Stimulated activated CD8-positive, alpha-beta memory T cell treated with anti-CD3 and anti-CD28 coated beads, Interleukin-4, amount 100 ng/mL, for 48 hours (primary cell): ENCODE measurements at regions not wholly inside any gene's neighbourhood (a gene's known extent, or its start where the extent isn't known, plus 50 kb on each side); places are given as distances from the start of the nearest gene placed in this dataset.
"Not testable (repeated sequence)": the region's sequence is repeated elsewhere in the genome, so short reads cannot be mapped to it uniquely, and the experiment has no call there.

Experiments
- DNase-seq: peaks from one replicate; pipeline ENCODE4 v3.0.0-alpha.2; 2020

DNA sequence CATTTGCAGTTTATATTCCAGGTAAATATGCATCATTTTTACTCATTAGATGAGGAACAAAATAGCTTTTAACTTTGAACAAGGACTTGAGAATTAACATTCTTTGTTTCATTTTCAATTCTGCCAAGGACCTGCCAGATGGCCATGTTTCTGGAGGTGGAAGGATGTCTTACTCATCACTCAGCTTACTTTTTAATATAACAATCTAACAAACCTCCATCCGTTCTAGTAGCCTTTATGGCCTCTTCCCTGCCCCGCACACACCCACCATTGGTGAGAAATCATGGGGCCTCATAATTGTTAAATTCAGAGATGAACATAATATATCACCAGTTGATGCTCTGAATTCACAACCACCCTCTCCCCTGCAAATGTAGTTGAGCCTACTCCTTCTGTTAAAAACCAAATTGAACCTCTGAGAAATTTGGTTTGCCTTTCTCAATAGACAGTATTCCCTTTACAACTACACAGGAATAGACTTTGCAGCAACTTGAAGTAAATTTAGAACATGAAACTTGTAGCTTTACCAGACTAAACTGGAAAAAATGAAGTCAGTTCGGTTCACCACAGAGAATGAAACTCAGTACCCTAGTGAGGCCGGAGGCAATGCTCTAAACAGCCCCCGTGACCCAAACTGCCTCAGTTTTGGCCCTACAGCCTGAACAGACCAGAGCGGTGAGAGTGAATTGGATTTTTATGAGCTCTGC is 50.1 kb upstream of the ACSL4 start:
- peak; percentile 30 for DNase-seq

DNA sequence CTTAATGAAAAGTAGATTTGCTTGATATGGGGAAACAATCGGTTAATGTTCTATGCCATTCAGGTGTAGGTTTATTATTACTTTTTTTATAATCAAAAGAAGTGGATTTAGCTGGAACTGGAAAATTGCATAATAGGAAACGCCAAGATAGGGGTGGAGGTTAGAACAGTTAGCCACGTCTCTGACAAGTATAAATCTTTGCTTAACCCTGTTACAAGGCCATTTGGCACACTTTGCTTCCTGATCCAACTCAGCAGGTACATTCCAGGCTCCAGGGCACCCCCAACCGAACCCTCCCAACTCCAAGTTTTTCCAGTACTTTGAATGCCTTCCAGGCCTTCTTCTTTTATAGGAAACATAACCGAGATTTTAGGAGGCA is 50.6 kb upstream of the ACSL4 start:
- no peak for DNase-seq

DNA sequence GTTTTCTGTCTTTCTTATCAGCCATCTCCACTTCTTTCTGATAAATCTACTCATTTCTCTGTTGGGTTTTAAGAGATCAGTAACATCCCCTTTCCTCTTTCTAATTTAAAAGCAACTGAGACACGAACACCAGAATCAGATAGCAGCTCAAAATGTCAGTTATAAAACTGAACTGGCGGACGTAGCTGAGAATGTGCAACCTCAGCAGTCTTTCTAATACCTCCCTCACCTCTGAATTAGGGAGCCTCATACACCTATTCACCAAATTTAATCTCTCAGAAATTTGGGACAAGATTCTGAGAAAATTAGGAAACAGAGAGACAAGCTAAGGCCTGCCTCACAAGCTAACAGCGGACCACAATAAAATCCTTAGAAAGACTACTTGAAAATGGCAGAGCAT is 52.0 kb upstream of the ACSL4 start:
- no peak for DNase-seq

DNA sequence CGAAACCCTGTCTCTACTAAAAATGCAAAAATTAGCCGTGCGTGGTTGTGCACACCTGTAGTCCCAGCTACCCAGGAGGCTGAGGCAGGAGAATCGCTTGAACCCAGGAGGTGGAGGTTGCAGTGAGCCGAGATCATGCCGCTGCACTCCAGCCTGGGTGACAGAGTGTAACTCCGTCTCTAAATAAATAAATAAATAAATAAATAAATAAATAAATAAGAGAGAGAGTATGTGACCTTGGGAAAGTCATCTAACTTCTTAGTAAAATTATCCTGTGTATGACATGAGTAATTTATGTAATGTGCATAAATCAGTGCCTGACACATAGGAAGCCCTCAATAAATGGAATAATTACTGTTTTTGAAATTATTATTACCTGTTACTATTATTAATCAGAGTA is 57.5 kb upstream of the ACSL4 start:
- not testable (repeated sequence) for DNase-seq

DNA sequence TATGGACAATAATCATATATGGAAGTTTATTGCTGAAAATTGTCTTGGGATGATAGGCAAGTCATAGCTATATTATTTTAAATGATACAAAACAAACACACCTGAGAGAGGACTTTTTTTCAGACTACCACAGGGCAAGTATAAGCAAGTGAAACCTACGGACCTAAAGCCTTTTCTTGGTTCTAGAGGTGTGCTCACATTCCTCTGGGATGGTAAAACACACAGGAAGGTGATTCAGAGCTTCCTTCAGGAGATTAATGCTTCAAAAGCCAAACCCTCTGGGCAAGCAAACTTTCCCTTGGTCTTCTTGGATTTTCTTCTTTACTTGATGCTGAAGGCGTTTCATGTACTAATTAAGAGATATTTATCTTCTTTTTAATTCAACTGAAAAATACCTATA is 60.1 kb upstream of the ACSL4 start:
- no peak for DNase-seq

DNA sequence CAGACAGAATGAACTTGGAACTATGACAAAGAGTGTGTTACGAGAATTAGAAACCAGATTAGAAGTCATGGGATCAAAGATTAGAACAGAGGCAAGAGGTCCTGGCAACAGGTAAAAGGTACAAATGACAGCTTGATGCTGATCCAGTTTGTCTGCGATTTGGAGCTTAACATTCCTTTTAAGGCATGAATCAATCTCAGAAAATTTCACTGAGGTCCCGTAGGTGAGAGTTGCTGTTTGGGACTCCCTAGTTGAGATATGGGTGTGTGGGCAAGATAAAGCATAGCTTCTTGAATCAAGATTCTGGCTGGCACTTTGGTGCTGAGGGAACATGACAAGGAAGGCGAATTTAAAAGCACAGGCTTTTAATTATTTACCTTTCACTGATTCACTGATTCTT is 62.6 kb upstream of the ACSL4 start:
- DNase-seq, result no peak

DNA sequence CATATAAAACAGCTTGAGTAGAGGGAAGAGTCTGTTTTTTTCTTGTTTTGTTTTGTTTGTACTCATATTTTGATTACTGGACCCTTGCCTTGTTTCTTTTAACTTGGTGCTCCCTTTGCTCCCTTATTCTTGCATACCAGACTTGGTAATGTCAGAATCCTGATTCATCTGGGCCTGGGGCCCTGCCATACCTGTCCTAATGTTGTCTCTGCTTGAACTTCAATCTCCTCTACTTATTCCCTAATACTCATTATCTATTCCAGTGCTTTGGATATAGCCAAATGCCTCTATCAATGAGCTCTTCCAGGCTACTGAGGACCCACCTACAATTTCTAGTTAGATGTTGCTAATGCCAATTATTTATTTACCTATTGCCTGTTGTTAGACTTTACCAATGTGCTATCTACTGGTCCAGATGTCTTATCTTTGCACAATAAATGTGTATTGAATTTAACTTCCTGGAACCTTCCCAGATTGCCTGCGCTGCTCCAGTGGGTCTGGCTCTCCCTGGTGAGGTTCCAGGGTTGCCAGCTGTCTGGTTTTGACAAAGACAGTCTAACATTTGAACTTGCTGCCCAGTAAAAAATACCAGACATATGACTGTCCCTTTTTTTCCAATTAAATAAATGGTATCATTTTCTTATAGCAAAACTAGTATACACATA is 64.4 kb upstream of the ACSL4 start:
- DNase-seq, result no peak

DNA sequence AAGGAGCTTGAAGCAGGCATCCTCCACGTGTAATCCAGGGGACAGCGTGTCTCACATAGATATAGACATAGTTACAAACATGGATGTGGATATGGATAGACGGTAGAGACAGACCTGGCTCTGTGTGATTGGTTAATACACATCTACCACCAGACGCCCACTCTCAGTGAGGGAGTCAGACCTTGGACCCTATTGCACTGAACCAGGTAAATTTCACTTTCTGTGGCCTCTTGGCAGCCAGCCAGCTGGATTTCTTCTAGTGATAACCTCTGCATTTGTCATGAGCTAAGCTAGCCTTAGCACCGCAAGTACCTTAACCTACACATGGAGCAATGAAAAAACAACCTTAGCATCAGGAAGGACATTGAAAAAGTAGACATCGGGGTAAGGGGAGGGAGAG is 79.2 kb upstream of the ACSL4 start:
- DNase-seq, result no peak

DNA sequence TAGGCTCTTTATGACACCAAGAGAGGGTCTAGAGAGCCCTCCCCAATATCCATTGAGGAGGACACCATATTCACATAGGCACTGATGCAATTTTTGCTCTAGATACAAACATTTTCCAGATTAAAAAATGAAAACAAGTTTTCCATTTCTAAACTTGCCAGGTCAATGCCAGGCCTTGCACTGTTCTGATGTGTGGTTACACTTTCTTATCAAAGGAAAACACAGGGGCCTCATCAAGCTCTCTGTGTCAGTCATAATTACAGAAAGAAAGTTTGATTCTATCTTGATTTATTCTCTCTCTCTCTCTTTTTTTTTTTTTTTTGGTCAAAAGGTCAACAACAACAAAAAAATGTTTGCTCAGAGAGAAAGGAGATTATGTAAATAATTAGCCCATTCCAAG is 80.2 kb upstream of the ACSL4 start:
- no peak for DNase-seq

DNA sequence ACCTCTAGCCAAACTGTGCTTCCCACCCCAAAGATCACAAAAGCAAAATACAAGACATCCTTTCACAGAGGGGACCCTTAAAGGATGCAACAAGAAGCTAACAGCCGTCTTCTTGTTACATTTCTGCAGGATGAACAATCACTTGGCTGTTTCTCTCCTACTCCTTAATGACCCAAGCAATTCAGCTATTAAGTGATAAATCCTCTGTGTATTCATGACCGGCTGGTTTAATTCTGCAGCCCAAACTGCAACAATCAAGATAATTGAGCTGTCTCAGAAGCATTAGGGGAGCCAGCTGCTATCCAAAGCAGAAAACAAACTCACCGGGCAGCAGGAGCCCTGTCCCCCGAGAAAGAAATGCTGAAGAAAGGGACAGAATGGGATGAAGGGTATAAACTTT is 85.9 kb upstream of the ACSL4 start:
- no peak for DNase-seq

DNA sequence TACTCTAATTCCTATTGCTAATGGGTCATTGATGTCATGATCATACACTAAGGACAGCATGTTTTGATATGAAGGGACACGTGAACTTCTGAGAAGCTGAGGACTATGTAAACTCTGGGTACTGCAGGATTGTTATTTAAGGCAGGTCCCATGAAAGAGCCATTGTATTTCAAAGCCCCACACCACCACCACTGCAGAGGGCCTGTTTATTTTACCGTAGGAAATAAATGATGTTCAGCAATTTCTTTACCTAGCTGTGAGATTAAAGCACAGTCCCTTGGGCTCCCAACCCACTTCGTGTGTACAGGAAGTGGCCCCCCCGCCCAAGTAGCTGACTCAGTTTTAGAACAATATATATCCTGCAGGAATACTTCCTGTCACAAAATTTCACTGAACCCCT is 89.8 kb upstream of the ACSL4 start:
- no peak for DNase-seq

DNA sequence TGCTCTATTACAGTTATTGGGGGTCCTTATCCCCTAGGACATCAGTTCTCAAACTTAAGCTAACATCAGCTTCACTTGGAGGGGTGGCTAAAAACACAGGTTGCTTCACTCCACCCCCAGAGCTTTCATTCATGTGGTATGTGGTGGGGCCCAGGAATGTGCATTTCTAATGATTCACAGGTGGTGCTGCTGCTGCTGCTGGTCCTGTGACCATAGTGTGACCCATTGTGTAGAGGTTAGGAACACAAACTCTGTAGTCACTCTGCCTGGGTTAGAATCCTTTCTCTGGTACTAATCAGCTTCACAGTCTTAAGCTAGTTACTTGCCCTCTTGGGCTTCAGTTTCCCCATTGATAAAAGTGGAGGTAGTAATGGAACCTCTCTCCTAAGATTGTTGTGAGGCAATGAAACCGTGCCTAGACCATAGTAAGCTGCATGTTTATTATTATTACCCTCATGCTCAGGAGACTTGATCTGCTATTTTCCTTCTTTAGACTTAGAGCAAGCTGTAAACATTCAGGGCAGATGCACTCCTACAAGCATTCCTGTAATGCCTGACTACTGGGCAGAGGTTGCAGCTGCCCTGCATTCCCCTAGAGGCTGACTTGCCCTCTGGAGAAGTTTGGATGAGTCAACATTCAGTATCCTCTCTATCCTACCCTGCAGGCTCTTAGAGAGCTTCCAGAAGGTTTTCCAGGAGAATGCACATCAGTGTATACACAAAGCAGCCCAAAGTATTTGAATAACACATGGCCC is 94.1 kb upstream of the ACSL4 start:
- no peak for DNase-seq

DNA sequence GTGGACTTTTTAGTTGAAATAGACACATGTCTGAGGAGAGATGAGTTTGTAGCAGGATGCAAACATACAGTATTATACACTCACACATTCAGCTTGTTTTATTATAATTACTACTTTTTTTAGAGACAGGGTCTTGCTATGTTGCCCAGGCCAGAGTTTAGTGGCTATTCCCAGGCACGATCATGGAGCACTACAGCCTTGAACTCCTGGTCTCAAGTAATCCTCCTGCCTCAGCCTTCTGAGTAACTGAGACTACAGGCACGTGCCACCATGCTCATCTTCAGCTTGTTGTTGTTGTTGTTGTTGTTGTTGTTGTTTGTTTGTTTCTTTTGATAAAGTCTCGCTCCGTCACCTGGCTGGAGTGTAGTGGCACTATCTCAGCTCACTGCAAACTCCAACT is 94.7 kb upstream of the ACSL4 start:
- DNase-seq, result no peak

DNA sequence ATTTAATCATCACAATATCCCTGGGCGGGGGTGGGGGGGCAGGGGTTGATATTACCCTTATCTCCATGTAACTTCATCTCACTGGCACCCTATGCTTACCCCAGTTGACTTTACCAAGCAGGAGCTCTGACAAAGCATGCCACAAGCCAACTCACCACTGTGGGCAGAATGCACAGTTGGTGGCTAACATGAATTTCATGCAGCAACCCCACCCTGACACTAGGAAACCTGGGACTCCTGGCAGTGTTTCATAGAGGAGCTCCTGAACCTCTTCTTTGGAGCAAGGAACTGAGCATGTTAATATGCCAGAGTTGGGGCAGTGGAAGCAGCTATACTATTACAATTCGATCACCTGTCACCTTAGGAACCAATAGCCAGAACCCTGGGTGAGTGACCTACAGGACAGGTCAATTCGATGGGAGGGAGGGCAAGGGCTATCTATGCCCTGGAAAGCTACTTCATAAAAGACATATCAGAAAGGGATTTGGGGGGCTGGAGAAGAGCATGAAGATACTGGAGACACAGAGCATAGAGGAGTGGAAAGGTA is 97.2 kb upstream of the ACSL4 start:
- DNase-seq, result no peak

DNA sequence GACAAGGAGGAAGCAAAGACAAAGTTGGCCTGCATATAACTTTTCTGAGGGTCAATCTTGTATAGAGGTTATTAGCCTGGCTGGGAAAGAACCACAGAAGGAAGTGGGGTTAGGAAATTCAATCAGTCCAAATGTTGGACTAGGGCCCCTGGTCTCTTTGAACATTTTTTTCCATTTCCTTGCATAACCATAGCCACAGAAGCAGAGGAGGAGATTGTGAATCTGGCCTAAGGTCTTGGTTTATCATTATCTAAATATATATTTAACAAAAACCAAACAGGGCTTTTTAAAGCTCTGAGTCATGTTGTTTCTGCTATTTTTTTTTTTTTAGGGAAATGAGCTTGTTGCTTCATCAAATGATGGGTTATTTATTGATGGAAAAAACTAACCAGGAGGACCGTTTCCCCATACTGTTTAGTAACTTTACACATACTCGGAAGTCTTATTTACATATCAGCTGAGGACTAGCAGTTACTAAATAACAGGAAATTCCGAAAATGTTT is 97.7 kb upstream of the ACSL4 start:
- no peak for DNase-seq

DNA sequence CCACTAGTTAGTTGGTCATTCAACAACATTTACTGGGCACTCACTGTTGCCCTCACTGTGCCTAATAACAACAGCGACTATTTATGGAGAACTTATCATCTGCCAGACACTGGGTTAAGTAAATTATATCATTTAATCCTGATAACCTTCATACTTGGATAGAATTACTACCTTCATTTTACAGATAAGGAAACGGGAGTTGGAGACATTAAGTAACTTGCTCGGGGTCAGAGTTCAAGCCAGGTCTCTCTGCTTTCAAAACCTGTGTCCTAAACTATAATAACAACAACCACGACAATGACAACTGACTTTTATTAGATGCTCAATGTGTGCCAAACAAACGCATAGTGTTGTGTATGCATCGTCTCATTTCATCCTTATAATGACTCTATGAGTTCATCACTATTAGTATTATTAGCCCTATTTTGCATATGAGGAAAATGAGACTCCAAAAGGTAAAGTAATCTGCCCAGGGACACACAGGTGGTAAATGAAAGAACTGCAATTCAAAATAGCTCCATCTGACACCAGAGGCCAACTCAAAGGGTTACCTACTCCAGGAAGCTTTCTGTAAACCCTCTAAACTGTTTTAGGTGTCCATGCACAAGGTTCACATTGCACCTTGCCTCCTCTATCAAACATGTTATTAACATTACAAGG is 98.4 kb upstream of the ACSL4 start:
- no peak for DNase-seq

DNA sequence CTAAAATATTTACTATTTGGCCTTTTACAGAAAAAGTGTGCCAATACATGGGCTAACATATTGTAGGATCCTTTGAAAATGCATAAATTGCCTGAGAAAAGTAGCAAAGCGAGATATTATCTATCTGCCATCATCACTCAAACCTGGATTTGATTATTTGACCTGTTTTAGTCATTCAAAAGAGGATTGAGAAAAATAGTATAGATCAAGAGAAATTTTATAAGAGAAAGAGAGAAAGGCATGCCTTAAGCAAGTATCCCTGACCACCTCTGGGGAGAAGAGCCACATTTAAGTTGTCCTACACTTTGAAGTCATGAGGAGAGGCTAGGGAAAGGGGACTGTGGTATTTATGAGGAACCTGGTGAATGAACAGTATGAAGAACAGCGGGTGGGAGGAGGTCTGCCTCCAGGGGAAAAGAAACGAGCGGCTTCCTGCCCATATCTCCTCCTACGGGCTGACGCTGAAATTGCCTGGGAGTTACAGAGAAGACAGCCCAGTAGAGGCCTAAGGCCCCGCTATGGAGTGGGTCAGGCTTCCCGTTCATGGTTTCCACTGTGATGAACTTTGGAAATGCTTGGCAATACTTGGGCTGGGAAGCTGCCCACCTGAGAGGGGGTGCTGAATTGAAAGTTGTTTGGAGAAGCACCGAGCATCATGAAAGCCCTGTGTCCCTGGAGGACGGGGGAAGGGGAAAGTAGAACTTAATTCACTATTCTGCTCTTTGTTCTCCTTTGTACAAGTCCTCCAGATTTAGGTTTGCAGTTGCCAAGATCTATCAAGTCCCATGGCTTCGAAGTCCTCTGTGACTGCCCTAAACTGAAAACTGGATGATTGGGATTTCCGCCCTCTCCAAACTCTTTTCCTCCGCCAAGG is 106.9 kb upstream of the ACSL4 start:
- peak; percentile 25 for DNase-seq

DNA sequence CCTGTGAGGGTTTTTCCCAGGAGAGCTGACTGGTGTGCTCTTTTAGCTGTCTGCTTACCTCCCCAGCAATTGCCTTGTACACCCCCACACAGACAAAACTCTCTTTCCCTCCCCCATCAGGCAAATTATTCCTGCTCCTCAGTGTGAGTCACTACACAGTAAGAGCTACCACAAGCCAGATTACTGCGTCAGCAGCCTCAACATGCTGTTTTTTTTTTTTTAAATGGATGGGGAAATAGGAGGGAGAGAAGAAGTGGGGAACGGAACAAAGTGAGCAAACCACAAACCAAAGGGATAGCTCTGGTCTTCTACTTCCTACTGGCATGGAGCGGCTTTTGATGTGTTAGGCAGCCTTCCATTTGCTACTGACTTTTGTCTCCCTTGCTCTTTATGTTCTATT is 107.5 kb upstream of the ACSL4 start:
- DNase-seq, result peak; percentile 23

DNA sequence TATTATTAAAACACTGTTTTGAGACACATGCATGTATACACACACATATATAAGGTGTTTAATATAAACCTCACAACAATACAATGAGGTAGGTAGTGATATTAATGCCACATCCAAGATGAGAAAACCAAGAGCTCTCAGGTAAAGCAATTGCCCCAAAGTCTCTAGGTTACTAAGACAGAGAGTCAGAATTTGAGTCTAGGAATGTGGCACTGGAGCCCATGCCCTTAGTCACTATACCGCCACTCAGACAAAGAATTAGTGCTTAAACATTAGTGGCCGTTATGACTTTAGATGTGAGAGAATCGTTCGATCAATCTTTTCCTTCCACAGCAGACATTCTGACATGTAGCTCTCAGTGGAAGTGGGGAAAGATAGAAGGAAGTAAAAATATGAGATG is 108.2 kb upstream of the ACSL4 start:
- no peak for DNase-seq

DNA sequence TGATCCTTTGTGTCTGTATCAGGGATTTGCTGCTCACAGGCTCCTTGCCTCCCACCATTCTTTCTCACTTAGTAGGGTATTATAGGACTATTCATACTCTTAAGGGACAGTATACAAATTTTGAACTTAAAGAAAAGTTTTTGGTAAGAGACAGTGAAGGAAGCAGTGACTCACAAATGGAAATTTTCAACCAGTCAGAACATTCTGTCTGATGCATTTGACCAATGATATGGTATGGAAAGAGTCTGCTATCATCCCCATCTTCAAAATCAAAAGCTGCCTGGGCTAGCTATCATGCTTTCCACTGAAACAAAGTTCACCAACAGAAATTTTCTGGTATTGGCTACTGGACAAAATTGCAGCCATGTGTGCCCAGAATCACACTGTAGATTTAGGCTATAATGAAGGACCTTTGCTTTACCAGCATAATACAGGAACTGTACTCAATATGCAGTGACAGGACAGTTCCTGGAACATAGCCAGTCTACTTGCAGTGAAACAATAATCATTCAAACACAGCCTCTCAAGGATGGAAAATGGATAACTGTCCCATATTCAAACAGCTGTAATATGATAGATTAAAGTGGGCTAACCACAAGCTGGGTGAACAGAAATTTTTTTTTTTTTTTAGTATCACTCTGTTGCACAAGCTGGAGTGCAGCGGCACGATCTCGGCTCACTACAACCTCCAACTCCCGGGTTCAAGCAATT is 109.0 kb upstream of the ACSL4 start:
- DNase-seq, result no peak

DNA sequence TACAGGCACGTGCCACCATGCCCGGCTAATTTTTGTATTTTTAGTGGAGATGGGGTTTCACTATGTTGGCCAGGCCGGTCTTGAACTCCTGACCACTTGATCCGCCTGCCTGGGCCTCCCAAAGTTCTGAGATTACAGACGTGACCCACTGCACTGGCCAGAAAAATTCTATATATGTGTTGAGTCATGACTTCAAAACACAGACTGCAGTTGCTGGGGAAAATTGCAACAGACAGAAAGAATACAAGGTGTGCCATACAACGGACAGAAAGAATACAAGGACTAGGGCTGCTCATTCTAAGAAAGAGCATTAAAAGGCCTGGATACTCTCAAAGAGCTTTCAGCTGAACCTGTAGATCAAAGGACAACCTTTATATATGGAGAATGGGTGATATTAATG is 109.6 kb upstream of the ACSL4 start:
- no peak for DNase-seq
